ENCODE measurements at regions not wholly inside any gene's neighbourhood (a gene's known extent, or its start where the extent isn't known, plus 50 kb on each side); places are given as distances from the start of the nearest gene placed in this dataset.

DNA sequence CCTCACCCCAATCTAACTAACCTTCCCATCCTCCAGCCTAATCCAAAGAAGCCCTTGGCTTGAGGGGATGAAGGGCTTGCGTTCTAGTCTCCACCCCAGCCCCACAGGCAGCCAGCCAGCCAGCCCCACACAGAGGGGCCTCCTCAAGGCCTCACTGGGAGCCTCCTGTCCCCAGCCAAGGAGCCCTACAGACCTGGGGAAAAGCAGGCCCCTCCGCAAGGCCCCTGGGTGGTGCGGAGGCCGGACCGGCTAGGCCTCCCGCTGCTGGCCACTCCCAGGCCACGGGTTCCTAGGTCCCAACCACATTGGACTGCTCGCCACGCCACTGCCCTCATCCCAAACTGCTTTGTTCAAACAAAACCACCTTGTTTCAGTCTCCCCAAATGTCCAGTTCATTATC, 78.0 kb downstream of the ZIC5 start:
- DNase-seq (ENCODE audit: insufficient read length, low spot score), result no peak
- no peak for FAIRE-seq

DNA sequence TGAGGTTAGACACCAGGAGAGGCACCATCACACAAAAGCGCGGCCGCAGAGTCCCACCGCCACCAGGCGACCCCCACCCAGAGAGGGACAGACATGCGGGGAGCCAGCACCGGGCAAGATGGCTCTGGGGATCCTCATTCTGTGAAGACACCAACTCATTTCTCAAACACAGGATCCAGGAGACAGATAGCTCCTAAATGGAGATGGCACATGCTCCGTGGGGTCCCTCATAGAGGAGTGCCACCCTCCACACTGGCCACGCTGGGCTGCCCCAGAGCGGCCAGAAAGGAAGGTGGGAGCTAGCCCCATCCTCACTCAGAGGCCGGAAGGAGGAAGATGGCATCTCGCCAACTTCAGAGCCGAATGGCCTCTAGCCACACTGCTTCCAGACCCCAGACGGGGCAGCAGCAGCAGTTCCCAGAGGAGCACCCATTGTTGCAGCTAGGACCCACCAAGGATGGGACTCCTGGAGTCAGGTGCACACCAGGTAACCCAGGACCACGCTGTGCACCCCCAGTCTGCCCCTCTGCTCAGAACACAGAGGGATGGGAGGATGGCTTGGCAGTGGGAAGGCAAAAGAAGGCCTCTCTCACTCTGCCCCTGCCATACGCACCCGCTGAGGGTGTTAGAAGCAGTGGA, 78.6 kb downstream of the ZIC5 start:
- FAIRE-seq, result no peak
- no peak for DNase-seq (ENCODE audit: insufficient read length, low spot score)

DNA sequence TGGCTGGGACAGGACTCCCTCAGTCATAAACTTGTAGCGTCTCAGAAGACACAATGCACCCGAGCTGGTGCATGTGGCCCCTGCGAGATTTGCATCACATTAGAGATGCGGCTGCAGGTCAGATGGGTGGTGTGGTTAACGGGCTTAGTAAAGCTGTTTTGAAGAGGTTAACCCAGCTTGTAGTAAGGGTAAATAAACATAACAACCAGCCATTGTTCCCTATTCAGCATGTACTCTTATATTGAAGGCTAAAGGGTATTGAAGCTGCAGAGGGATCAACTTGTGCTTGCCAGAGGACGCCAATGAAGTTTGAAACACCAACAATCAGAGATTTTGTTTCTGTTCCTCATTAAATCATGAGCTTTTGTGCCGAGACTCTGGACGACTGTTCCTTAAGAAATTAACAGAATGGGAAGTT, 79.4 kb downstream of the ZIC5 start:
- DNase-seq (ENCODE audit: insufficient read length, low spot score), result no peak
- FAIRE-seq, result no peak

GRCh38 chr13:99886706-99887105, 84.9 kb downstream of the ZIC5 start:
- FAIRE-seq (no peak), DNase-seq (ENCODE audit: insufficient read length, low spot score) (no peak)

DNA sequence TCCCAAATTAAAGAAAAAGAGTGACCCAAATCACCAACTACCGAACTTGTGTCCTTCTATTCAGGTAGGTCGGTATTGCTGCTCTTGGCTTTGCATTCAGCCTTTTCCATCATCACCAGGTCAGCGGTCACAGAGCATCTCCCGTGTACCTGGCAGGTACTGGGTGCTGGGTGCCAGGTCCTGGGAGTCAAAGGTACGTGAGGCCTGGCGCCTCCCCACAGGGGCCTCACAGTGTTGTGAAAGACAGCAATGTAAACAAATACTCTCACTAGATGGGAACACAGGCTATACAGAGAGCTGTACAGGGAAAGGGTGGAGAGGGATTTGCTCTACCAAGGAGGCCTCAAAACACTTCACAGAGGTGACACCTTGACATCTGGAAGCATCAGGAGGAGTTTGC, 86.7 kb downstream of the ZIC5 start:
- no peak for FAIRE-seq
- DNase-seq (ENCODE audit: insufficient read length, low spot score), result no peak

DNA sequence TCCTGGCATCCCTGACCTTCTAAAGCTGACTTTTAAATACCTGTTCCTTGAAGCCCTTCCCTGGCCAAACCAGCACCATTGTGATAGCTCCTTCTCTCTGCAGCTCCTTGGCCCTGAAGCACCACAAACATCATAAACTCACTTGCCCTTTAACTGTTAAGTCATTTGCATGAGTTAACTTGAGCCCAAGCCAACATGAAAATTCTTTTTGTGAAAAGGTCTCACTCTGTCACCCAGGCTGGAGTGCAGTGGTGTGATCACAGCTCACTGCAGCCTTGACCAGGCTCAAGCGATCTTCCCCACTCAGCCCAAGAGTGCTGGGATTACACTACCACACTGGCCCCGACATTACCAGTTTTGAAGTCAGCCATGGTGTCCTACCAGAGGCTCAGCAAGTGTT, 87.8 kb downstream of the ZIC5 start:
- DNase-seq (ENCODE audit: insufficient read length, low spot score) (no peak), FAIRE-seq (no peak)

GRCh38 chr13:99878921-99879610, 92.5 kb downstream of the ZIC5 start:
- FAIRE-seq (no peak), DNase-seq (ENCODE audit: insufficient read length, low spot score) (no peak)

GRCh38 chr13:99876651-99877050, 94.9 kb downstream of the ZIC5 start:
- FAIRE-seq (no peak), DNase-seq (ENCODE audit: insufficient read length, low spot score) (no peak)

- no peak for DNase-seq (ENCODE audit: insufficient read length, low spot score)
- no peak for FAIRE-seq
These were observed 96.2 kb downstream of the ZIC5 start for GRCh38 chr13:99875391-99875790.

DNA sequence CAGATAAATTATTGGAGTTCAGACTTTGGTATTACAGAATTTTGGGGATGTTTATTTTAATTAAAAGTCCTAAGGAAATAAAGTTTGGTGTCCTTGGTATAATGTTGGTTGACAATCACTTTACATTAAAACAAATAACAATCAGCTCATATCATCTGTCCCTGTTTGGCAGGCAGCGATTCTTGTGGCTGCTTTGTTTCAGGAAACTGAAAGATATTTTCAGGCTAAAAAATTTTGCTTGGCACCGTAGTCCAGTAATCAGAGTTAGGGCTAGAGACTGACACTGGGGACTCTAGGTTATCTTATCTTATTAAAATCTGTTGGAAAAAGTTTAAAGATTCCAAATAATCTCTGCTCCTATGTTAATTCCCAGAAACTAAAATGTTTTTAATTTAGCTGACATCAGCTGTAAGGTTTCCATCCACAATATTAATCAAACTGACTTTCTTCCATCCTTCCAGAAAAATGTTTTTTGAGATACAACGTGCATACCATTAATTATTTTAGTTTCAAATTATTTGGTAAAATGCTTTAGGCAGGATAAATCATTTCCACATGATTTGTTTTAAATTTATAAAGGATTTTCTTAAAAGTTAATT, 97.6 kb downstream of the ZIC5 start:
- FAIRE-seq, result no peak
- DNase-seq (ENCODE audit: insufficient read length, low spot score), result no peak

DNA sequence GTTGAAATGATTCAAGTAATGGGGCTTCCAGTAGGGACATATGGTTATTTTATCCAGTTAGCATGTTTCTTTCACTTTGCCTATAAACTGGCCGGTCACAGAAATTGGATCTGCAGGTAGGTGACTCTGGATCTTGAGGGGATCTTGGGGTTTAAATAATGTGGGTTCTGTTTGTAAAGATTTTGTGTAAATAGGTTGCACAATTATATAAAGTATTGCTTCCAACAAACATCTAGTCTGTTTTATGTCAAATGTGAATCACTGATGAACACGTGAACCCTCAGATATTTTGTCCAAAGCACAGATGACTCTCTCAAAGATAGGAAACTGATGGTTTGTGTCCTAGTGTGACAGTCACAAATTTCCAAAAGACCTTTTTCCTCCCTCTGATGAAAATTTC, 98.4 kb downstream of the ZIC5 start:
- DNase-seq (ENCODE audit: insufficient read length, low spot score) (no peak), FAIRE-seq (no peak)

DNA sequence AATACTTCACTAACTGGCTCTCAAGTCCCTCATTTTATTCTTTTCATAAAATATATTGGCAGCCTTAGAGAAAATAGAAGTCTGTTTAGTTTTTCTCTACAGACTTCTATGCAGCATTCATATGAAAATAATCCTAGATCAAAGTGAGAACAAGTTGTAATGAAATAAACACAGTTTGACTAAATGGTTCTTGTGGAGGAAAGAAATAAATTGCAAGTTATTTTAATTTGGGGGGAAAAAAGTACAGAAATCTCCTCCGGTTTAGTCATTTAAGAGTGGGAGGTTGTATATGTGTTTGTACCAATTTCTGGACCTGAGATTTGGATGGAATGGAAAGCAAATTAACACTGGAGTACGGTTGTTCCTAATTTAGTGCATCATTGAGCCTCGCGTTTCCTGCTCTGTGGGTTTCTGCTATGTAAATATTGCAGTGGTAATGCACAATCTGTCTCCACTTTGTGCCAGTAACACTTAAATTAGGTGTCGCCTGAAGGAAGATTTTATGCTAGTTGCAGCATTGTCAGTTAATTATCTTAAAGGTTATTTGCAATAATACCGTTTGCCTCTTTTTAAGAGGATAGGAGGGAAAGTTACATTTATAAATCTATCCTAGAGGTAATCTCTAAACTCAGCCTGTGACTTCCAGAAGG, 100.2 kb downstream of the ZIC5 start:
- DNase-seq (ENCODE audit: insufficient read length, low spot score), result no peak

GRCh38 chr13:99870541-99870940, 101.0 kb downstream of the ZIC5 start:
- no peak for DNase-seq (ENCODE audit: insufficient read length, low spot score)
- FAIRE-seq, result no peak

More for the DNA sequence above, 100.2 kb downstream of the ZIC5 start:
- FAIRE-seq, result no peak

DNA sequence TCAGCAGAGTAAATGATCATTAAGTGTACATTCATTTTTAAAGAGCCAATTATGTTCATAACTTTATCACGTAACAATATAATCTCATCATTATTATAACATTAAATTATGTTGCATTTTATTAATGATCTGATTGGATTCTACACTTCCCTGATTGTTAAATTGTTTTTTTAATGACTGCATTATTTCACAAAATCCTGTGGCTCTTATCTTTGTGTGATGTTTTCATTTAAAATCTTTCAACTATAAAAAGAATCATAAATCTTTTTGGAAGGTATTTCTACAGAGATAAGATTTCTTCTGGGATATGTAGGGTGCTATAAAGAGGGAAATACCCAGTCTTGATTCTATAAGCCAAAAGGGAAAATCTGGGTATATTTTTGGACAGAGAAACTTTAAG, 101.7 kb downstream of the ZIC5 start:
- FAIRE-seq (no peak), DNase-seq (ENCODE audit: insufficient read length, low spot score) (no peak)

DNA sequence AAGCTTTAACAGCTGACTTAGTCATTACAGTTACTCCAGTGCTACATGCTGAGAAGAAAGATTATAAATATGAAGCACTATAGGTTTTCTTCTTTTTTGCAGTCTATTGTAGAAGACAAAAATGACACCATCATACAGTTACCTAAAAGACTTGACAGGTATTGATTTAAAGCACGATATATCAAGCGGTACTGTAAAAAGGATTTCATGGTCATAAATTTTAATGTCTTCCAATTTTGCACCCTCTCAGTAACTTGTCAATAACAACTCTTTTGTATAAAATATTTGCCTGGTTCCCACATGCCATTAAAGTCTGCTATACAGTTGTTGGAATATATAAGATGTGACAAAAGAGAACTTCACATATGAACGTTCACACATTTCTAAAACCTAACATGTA, 102.8 kb downstream of the ZIC5 start:
- no peak for FAIRE-seq
- DNase-seq (ENCODE audit: insufficient read length, low spot score), result no peak

DNA sequence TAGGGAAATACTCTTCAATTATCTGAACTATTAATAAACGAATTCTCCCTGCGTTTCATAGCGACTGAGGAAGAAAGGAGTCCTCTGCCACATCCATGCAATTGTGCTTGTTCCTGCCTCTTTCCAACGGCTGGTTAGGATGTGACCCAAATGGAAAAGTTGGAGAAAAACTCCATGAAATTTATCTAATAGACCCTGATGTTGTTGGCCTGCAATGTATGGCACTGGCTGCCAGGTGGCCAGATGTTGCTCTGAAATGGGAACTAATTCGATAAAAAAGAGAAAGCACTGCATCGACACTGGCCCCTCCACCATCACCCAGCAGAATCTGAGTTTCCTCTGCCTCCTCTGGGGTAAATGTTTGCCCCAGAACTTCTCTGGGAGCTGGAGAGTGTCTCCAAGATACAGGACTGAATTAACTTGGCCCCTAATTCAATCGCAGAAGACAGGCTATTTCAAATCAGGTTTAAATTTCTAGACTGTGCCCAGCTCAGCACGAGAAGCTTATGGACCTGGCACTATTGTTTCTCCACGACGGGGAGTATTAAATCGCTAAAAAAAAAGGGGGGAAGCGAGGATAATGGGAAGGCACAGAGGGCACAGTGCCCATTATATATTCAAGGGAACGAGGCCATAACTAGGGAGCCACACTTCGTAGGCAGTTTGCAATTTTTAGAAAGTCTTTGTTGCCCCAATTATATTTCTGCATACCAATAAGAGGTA, 103.9 kb downstream of the ZIC5 start:
- FAIRE-seq (no peak), DNase-seq (ENCODE audit: insufficient read length, low spot score) (no peak)

GRCh38 chr13:99866781-99867180, 104.8 kb downstream of the ZIC5 start:
- FAIRE-seq (no peak), DNase-seq (ENCODE audit: insufficient read length, low spot score) (no peak)

GRCh38 chr13:99865420-99865930, 106.1 kb downstream of the ZIC5 start:
- FAIRE-seq (no peak), DNase-seq (ENCODE audit: insufficient read length, low spot score) (no peak)

DNA sequence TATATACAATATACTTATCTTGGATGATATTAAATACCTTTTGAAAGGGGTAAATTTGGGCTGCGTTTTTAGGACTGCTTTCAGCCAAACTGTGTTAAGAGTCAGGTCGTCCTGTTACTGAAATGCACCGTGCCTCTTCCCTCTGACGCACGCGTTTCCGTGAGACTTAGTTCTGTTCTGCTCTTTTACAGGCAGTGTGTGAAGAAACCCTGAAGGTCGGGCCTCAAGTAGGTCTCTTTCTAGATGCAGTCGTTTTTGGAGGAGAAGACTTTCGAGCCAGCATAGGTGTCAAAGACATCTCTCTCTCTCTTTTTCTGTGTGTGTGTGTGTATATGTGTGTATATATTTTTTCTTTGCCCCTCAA, 107.0 kb downstream of the ZIC5 start:
- FAIRE-seq, result no peak
- no peak for DNase-seq (ENCODE audit: insufficient read length, low spot score)

- FAIRE-seq, result no peak
- DNase-seq (ENCODE audit: insufficient read length, low spot score), result no peak
These were observed 107.6 kb downstream of the ZIC5 start for GRCh38 chr13:99863789-99864626.

All from GM19239 (cell line).